ENCODE measurements at regions not wholly inside any gene's neighbourhood (a gene's known extent, or its start where the extent isn't known, plus 50 kb on each side); places are given as distances from the start of the nearest gene placed in this dataset.

- BruUV-seq (replicated peaks), result no TSS peak
- CTCF ChIA-PET, result interaction anchor here (1.1 kb wide), 1 partner anchor 67 kb away, joined by 3 read pairs; no protein-coding TSS in a partner anchor
- no peak for TF ChIP-seq CTCF (IDR thresholded peaks at IDR 0.05; ENCODE audit: unreplicated experiment)
- intact Hi-C loops (cut with micrococcal nuclease; ENCODE audit: unreplicated experiment), result no loop called here
- Mint-ChIP-seq H3K27ac (ENCODE audit: unreplicated experiment) (no peak overlapping the region), H3K9me3 (ENCODE audit: low read depth, unreplicated experiment) (no peaks in the 10 kb centered on the region), H3K4me1 (ENCODE audit: low read depth, unreplicated experiment) (peaks cover 12% of the 10 kb centered on the region), H3K27me3 (ENCODE audit: unreplicated experiment) (no peaks in the 10 kb centered on the region), H3K36me3 (ENCODE audit: insufficient read depth, unreplicated experiment) (no peaks in the 10 kb centered on the region), H3K4me3 (ENCODE audit: low read depth, unreplicated experiment) (no peak overlapping the region)
- DNase-seq, result no peak
Measured at GRCh38 chr12:66744461-66744860, 65.6 kb upstream of the GRIP1 start.

DNA sequence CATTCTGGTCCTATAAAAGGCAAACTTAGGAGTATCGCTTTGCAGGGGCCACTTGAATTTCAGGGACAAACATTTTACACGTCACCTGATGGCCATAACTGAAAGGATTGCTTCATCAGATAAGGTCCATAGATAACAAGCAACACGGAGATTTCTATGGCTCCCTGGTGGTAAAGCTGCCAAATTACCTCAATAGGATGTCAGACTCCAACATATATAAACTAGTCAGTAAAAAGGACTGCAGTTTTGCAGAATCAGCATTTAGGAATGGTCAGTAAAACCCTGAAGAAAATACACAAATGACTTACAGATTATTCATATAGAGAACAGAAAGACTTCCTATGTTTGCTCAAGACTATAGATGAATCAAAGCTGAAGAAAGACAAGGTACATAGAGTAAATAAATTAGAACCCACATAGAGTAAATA is 66.1 kb upstream of the GRIP1 start:
- no peaks in the 10 kb centered on the region for H3K27me3 Mint-ChIP-seq (ENCODE audit: unreplicated experiment)
- TF ChIP-seq CTCF (IDR thresholded peaks at IDR 0.05; ENCODE audit: unreplicated experiment), result no peak
- intact Hi-C loops (cut with micrococcal nuclease; ENCODE audit: unreplicated experiment), result no loop called here
- no peak for DNase-seq
- no peaks in the 10 kb centered on the region for H3K9me3 Mint-ChIP-seq (ENCODE audit: low read depth, unreplicated experiment)
- no peaks in the 10 kb centered on the region for H3K36me3 Mint-ChIP-seq (ENCODE audit: insufficient read depth, unreplicated experiment)
- CTCF ChIA-PET, result interaction anchor here (1.1 kb wide), 1 partner anchor 67 kb away, joined by 3 read pairs; no protein-coding TSS in a partner anchor
- BruUV-seq (replicated peaks), result no TSS peak
- H3K27ac Mint-ChIP-seq (ENCODE audit: unreplicated experiment), result no peak overlapping the region
- H3K4me3 Mint-ChIP-seq (ENCODE audit: low read depth, unreplicated experiment), result no peak overlapping the region
- peaks cover 6% of the 10 kb centered on the region for H3K4me1 Mint-ChIP-seq (ENCODE audit: low read depth, unreplicated experiment)

DNA sequence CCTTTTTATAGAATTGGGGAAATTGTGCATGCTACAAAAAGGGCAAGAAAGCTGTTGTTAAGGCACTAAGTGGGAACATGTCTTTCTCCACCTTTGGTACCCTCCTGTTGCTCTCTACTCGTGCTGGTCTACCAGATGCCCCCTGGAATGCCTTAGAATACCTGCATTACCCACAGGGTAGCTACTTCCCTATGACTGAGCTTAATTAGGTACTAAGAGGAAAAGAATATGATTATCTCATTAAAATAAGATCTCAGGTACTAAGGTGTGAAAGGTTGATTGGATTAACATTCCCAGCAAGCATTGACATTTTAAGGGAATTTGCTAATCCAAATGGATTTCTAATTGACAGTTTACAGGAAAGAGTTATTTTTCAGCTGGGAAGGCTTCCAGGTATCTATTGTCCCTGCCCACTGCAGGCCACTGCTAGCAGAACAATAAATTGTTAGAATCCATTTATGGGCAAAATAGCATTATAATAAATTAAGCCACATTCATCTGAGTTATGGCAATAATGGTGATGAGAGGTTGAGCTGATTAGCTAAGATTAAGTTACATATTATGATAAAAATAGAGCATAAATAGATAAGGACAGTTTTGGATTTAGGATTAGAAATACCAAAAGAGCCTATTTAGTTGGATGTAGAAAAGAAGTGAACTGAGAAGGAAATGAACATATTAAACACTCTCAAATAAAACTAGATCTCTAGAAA is 67.8 kb upstream of the GRIP1 start:
- TF ChIP-seq CTCF (IDR thresholded peaks at IDR 0.05; ENCODE audit: unreplicated experiment), result no peak
- H3K36me3 Mint-ChIP-seq (ENCODE audit: insufficient read depth, unreplicated experiment), result no peaks in the 10 kb centered on the region
- no peak for DNase-seq
- no peaks in the 10 kb centered on the region for H3K9me3 Mint-ChIP-seq (ENCODE audit: low read depth, unreplicated experiment)
- no peaks in the 10 kb centered on the region for H3K4me1 Mint-ChIP-seq (ENCODE audit: low read depth, unreplicated experiment)
- CTCF ChIA-PET, result no interaction called here
- H3K27ac Mint-ChIP-seq (ENCODE audit: unreplicated experiment), result no peak overlapping the region
- H3K4me3 Mint-ChIP-seq (ENCODE audit: low read depth, unreplicated experiment), result no peak overlapping the region
- H3K27me3 Mint-ChIP-seq (ENCODE audit: unreplicated experiment), result no peaks in the 10 kb centered on the region
- no TSS peak for BruUV-seq (replicated peaks)
- intact Hi-C loops (cut with micrococcal nuclease; ENCODE audit: unreplicated experiment), result no loop called here

DNA sequence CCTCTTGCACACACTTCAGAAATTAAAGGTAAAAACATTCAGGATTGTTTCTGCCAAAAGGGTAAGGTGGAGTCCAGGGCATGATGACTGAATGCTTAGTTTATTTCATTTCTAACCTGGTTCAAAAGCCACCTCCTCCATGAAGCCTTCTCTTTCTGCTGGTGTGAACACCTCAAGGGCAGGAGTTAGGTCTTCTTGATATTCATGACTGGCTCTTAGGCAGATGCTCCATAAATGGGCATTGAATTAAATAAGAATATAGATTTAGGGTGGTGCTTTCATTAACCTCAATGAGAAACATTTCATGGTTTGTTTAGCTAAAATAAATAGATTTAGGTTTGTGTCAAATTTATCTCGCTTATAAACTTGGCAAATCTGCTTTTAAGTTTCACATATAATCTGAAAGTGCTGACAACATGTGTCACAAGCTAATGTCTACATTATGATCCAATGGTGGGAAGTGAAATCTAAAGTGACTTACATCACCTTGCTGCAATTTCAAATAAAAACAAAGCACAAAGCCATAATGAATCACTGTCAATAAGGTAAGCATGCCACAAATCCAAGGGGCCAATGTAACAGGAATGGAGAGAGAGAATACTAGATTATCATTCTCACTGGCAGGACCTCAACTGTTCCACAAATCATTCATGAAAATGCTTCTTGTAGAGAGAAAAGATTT is 72.7 kb upstream of the GRIP1 start:
- no peak for DNase-seq
- Mint-ChIP-seq H3K4me1 (ENCODE audit: low read depth, unreplicated experiment) (peaks cover 6% of the 10 kb centered on the region), H3K27me3 (ENCODE audit: unreplicated experiment) (no peaks in the 10 kb centered on the region), H3K9me3 (ENCODE audit: low read depth, unreplicated experiment) (peaks cover 3% of the 10 kb centered on the region), H3K4me3 (ENCODE audit: low read depth, unreplicated experiment) (no peak overlapping the region), H3K36me3 (ENCODE audit: insufficient read depth, unreplicated experiment) (no peaks in the 10 kb centered on the region), H3K27ac (ENCODE audit: unreplicated experiment) (no peak overlapping the region)
- intact Hi-C loops (cut with micrococcal nuclease; ENCODE audit: unreplicated experiment), result no loop called here
- no TSS peak for BruUV-seq (replicated peaks)
- no peak for TF ChIP-seq CTCF (IDR thresholded peaks at IDR 0.05; ENCODE audit: unreplicated experiment)
- CTCF ChIA-PET, result interaction anchor here (0.9 to 1.7 kb wide), 3 partner anchors 12 to 29 kb away, joined by 3 to 4 read pairs (median 3); no protein-coding TSS in a partner anchor

Measured in Calu3 (cell line).